ENCODE measurements at regions not wholly inside any gene's neighbourhood (a gene's known extent, or its start where the extent isn't known, plus 50 kb on each side); places are given as distances from the start of the nearest gene placed in this dataset.

- no peak for DNase-seq
Measured at GRCh38 chr2:118171546-118171945, 83.3 kb downstream of the INSIG2 start.

GRCh38 chr2:118169359-118170005 lies 81.2 kb downstream of the INSIG2 start:
- no peak for DNase-seq

- DNase-seq, result no peak
Measured at GRCh38 chr2:118168615-118169014, 80.3 kb downstream of the INSIG2 start.

- DNase-seq, result no peak
Measured at GRCh38 chr2:118167026-118167425, 78.8 kb downstream of the INSIG2 start.

- DNase-seq, result no peak
Measured at GRCh38 chr2:118166242-118166641, 78.0 kb downstream of the INSIG2 start.

- DNase-seq, result no peak
Measured at GRCh38 chr2:118165595-118165994, 77.3 kb downstream of the INSIG2 start.
